SKM-1 treated with dmso at 0.1 percent for 144 hours (cell line): ENCODE measurements at regions not wholly inside any gene's neighbourhood (a gene's known extent, or its start where the extent isn't known, plus 50 kb on each side); places are given as distances from the start of the nearest gene placed in this dataset.
A peak's percentile ranks its signal among the peaks of the same experiment; 100 is the strongest.

Experiments
- DNase-seq: peaks from one replicate; lab custom pipeline; 2025; ENCODE audit not compliant: unreplicated experiment; lab: John Stamatoyannopoulos, UW

DNA sequence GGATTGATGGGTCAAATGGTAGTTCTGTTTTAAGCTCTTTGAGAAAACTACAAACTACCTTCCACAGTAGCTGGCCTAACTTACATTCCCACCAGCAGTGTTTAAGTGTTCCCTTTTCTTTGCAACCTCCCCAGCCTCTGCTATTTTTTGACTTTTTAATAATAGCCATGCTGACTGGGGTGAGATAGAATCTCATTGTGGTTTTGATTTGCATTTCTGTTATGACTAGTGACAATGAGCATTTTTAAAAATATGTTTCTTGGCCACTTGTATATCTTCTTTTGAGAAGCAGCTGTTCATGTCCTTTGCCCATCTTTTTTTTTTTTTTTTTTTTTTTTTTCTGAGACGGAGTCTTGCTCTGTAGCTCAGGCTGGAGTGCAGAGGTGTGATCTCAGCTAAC lies 155.2 kb upstream of the BMPER start:
- no peak for DNase-seq

DNA sequence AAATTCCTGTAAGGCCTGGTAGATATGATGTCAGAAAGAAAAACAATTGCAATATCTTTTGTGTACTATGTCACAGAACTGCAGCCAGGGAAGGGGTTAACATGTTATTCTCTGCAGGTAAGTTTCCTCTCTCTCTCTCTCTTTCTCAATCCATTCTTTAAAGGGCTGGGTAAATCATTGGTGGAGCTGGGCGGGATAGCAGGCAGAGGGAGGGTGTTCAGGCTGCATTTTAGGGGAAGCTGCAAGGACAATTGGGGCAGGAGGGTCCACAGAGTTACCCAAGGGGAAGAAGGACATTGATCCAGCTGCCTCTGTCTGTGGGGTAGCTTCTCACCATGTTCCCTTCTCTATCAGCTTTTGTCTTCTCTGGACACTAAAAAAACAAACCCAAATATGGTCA lies 153.9 kb upstream of the BMPER start:
- DNase-seq, result no peak

DNA sequence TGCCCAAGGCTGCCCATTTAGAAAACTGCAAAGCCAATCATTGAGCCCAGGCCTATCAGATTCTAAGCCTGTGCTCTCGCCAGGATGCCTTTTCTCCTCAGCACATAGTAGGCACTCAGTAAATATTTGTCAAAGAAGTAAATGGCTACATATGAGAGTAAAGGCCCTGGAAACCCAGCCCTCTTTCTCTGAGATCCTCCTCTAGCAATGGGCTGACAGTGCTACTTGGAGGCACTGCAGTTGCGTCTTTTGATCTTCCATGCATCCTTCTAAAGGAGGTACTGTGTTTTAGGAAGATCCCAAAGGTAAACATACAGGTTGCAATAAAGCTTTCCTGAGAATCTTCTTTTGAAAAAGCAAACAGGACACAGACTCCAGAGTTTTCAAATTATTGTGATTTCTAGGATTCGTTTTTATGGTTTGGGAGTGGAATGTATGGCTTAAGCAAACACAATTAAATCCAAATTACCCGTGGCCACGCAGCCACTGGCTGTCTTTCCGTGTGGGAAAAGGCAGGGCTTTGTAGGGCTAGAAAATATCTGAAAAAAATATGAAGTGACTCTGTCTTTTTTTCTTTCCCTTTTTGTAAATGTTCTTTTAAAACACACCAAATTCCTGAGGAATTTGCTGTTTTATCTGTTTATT lies 151.3 kb upstream of the BMPER start:
- no peak for DNase-seq

DNA sequence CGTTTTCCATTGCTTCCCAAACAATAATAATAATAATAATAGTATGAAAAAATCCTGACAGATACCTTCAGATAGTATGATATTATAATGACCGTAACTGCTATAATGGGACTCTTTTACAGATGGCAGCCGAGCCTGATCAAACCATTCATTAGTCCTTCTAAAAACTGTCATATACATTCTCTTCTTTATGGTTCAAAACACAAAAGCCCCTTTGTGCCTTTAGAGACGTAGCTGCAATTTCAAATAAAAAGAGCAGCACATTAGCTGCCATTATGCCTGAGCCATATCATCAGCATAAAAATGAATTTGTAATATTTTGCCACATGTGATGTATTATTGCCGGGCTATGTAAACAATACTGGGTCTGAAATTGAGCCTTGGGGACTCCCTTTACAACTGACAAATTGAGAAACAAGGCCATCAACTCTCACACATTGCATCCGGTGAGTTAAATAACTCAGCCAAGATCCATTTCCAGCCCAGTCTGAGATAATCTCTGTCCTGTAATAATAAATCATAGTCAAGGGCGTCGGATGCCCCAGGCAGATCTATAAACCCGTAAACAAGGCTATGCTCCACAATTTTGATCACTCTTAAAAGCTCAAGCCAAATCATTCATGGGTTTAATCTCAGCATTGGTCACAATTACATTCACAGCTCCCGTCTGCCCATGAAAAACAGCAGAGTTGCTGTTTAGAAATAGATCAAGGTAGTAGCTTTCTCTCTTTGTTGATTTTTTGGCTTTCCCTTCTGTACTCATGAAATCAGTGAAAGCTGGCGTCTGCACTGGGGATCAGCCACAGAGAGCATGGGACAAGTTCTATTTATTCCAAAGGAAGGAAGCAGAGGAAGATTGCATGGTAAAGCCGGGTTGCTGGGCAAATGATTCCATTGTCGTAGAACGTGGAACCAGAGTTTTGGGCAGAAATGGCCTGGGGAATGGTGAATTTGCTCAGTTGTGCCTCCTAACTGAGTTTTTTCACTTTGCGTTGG lies 150.1 kb upstream of the BMPER start:
- no peak for DNase-seq

DNA sequence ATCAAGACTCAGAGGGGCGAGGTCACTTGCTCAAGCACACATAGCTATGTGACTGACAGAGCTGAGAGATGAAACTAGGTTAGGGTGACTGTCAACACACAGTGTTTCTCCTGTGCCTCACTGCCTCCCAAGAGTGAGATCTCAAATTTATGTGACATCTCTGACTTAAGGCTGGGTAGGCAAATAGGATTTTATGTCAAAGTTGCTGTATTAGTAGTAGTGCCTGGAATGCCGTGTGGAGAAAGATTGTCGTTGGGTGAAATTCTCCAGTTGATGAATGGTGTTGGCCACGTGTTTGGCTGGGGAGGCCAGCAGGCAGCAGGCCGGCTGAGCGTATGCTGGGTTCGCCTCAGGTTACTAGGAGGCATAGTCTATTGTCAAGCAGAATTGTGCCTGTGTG lies 148.3 kb upstream of the BMPER start:
- no peak for DNase-seq

DNA sequence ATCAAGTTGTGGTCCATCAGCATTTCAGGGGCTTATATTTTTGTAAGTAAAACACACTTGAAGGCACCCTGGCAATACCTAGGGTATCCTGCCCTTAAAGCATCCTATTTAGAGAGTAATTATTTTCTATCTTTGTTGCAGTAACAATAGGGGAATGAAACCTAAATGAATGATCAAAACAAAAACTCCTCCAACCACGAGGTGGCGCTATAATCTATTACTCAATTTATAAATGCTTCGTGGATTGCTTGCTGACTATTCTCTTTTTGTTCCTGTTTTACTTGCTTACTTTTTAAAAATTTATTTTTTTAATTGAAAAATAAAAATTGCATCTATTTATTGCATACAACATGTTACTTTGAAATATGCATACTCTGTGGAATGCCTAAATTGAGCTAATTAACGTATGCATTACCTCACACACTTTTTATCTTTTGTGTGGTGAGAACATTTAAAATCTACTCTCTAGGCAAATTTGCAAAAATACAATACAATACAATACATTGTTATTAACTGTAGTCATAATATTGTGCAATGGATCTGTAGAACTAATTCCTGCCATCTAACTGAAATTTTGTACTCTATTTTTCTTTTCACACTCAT lies 147.7 kb upstream of the BMPER start:
- DNase-seq, result peak; percentile 33

DNA sequence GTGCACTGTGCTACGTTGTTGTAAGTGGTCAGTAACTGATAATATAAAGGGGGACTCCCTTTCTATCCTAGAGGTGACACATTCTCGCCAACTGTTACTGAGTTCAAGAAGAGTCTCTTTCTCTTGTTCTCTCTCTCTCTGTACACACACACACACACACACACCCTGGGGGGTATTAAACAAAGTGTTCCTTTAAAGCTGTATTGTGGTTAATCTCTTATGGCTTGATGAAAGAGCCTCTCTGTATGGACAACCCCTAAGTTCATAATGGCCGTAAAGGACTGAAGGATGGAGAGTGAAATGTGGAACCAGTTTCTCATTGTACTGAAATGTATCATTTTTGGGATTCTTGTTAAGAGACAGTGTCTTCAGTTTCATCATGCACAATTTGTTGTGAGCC lies 145.2 kb upstream of the BMPER start:
- no peak for DNase-seq

DNA sequence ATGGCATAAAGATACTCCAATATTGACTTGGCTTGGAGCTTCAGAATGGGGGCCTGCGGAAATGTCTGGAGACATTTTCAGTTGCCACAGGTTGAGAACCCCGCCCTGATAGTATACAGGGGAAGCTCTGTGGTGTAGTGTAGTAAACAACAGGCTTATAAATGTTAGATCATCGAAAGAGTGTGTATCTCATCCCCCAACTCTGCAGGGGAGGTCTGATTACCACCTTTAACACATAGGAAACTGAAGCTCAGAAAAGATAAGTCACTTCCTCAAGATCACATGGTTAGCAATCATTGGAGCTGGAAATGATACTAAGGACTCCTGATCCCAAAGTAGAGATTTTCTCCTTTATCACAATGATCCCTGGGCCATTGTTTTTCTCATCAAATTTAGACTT lies 144.5 kb upstream of the BMPER start:
- DNase-seq, result no peak

DNA sequence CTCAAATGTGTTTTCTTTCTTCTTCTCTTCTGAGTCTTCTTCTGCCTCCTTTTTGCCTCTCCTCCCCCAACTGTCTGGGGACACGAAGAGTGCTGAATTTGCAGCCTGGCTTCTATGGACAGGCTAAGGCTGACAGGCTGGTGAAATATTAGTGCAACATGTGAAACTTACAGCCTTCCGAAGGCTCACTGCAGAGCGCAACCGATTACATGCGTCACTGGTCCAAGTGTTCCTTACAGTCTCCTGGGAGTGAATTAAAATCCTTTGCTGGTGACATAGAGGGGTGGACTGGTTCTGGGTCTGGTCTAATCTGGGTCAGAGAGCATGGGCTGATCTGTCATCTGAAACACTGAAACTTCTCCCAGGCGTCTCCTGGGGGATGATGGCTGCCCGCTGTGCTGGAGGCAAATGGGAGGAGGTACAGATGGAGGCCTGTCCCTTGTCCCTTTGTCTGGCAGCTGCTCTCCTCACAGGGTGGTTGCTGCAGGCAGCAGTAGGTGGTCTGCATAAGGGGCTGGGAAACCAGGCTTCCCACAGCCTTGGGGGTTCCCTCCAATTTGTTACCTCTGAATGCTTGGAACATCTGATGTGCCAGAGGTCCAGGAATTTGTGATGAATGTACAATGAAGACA lies 143.8 kb upstream of the BMPER start:
- DNase-seq, result no peak

DNA sequence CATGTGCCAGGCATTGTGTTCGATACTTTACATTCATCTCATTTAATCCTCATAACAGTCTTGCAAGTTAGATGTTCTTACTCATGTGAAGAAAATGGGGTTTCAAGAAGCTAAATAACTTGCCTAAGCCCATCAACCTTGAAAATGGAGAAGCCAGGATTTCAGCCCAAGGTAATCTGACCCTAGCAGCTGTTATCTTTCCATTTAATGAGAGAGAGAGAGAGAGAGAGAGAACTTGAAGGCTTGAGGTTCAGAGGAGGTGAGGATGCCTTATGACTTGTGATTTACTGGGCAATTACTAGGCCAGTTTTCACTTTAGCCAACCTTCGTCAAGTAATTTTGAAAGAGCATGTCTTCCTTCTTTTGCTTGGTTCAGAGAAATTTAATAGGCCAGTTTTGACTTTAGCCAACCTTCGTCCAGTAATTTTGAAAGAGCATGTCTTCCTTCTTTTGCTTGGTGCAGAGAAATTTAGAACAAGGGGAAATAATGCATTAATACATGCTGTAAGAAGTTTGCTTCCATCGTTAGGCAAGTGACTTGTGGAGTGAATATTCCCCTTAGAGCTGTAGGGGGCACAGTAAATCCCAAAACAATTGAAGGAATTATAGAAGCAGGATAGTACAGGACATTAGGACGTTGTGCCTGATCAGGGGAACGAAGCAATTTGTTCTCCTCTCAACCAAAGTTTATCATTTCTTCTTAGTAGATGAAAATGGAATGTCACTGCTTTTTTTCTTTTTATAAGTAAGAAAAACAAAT lies 143.0 kb upstream of the BMPER start:
- DNase-seq, result no peak

DNA sequence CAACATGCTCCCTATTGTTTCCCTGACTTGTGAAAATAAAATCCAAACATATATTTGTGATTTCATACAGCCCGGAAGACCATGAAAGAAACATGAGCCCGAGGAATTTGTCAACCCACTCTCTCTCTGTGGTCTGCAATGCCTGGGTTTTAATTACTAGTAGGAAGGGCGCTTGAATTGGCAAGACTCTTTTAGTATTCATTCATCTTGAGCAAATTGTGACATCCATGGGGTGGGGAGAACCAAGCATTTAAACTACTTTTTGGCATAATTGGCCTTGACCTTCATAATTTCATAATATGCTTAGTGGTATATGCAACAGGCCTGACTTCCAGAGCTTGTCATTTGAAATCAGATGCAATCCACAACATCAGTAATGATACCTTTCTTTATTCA lies 142.4 kb upstream of the BMPER start:
- no peak for DNase-seq

DNA sequence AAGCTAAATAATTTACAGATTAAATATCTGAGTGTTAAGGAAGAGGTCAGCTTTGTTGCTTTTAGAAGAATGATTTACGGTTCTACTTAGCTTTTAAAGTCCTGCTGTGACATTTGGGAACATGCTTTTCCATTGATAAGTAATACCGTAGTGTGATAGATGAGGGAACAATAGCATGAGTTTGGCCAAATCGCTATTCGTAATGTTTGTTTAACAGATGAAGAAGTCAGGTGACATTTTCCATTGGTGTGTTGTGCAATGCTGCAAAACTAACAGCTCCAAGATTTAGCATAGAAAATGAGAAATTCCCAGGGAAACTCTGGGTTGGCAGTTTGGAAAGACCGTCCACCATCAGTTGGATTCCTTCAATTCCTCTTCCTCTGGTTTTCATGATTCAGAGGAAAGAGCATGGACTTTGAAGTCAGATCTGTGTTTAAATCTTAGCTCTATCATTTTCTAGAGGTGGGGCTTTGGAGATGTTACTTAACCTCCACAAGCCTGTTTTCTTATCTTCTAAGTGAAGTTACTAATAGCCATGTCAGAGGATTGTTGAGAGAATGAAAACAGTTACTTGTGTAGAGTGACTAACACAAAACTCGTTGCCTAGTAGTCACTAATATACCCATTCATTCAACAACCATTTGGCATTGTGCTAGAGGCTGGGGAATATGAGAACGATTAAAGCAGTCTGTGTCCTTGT lies 140.4 kb upstream of the BMPER start:
- DNase-seq, result no peak

DNA sequence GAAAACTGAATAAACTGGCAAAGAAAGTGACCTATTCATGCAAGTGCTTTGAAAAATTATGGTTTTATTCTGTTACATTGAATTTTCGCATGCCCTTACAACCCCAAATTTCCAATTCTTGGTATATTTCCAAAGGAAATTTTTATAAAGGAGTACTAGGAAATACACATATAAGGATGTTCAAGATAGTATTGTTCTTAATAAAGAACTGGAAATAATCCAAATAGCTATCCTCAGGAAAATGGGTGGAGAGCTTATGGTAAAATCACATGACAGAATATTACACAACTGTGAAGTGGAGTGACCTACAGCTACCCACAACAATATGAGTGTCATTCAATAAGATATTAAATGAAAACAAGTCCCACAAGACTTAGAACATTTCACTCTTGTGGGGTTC lies 138.9 kb upstream of the BMPER start:
- DNase-seq, result no peak

DNA sequence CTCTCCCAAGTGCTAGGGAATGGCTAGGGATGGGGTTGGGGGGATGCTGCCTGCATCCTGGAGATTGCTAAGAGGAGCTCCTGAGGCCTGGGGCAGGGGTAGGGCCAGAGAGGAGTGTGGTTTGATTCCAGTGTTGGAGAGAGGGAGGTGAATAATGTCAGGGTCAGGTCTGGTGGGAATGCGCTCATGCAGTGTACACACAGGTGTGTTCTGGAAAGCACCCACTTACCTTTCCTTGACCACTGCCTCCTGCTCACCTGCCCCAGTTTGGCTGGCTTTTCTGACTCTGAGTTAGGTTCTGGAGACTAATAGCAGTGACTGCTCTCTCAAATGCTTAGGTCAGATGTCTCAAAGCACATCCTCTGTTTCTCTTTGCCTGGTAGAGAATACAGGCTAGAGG lies 135.4 kb upstream of the BMPER start:
- no peak for DNase-seq

DNA sequence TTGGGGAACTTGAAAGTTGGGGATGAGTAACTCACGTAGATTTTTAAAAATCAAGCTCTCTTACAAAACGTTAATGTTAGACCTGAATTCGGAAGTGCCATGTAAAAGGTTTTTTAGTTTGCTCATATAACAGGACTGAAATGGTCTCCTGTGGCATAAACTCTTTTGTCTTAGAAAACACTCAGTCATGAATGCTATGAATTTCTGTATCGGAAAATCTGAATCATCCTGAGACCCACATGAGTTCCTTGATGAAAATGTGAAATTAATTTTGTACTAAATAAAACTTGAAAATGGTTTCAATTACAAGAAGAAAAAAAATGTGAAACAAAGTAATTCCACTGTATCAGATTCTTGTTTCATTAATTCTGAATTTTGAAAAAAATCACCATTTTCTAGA lies 134.8 kb upstream of the BMPER start:
- DNase-seq, result no peak

DNA sequence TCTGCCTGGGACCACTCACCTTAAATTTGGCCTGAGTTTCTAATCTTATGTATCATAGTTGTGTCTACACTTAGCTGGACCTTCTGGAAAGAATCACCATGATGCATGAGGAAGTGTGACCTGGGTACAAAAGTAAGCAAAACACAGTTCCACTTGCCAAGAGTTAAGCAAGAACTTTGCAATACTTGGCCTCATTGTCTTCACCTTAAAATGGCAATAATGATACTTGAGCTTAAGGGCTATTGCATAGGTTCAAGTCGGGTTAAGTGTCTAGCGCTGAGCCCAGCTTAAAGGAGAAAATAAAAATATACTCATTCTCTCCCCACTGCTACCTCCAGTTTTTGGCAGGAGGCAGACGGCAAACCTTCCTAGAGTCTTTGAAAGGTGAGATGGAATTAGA lies 133.9 kb upstream of the BMPER start:
- DNase-seq, result no peak

DNA sequence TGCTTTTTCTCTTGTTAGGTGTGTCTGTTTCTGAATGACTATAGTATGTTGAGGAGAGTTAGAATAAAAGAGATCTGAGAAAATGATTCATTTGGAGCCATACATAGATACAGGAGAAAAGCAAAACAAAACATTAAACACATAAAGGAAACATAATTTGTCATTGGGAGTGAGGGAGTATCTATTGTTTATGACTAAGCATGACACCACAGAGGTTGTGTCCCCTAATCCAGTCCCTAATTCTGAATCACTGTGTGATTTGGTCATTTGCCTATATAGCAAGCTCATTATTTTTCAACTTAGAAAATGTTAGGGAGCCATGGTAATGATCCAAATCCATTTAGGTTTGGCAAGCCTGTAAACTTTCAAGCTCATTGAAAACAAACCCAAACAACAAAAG lies 132.3 kb upstream of the BMPER start:
- DNase-seq, result no peak

DNA sequence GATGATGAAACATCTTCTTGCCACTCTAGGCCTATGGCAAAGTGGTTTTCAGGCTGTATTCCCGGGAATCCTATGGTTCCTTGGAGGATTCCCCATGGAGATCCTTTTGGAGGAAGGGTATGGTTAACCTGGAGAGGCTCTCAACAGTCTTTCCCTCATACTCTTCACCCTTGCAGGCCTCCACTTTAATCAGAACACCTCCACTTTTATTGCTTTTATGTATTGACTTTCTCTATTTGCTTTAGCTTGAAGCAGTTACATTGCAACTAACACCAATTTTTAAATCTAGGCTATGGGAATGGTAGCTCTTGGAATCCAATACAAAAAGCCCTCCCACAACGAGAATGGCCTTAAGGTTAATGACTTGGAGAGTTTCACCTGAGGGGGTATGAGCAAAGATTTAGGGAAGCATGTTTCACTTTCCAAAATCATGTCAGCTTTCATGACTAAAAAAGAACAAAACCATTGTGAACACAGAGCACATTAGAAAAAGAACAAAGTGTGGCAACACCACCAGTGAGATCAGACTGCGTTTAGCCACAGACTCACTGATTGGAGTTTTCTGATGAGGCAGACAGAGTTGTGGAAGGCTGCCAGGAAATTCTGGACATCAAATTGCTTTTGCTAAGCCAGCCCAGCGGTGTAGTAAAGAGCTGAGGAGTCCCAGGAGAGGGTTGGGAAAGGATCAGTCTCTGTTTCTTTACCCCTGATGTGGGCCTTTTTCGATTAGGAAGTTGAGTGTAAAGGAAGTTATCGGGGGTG lies 130.4 kb upstream of the BMPER start:
- DNase-seq, result peak; percentile 5

DNA sequence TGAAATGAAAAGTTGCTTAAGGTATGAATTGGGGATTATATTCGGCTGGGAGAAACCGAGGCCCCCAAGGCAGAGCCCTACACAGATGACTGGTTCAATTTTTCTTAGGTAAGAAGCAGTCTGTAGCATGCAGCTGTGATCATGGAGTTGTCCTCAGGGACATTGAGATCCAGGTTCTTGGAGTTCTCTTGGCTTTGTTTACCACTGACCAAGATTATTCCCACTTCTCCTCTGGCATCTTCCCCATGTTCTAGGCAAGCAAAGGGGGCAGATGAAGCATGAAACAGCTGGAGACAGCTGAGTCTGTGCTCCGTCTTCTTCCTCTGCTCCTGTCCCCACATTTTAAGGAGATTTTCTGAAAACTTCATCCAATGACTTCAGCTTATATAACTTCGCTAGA lies 129.5 kb upstream of the BMPER start:
- DNase-seq, result no peak

DNA sequence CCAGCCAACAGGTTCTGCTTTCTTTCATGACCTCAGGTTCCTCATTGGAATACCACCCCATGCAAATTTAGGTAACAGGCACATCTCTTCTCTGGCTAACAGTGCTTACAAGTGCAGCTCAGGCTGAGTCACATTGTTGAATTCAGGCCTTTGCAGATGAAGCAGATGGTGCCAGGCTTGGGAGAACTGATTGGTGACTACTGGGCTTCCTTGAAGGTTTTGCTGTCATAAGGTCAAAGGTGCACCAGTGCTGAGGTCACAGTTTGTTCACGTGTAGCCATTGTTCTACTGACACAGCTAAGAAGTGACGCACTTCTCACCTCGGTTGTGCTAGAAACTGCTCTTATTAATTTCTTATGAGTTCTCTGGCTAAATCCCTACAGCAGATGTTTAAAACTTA lies 128.6 kb upstream of the BMPER start:
- DNase-seq, result no peak
